Osteoblast (primary cell): ENCODE measurements at regions not wholly inside any gene's neighbourhood (a gene's known extent, or its start where the extent isn't known, plus 50 kb on each side); places are given as distances from the start of the nearest gene placed in this dataset.
A peak's percentile ranks its signal among the peaks of the same experiment; 100 is the strongest.

Source experiments
- DNase-seq: peaks from one replicate; pipeline ENCODE4 v3.0.0; 2011; ENCODE audit warnings: low spot score, mixed read lengths; ENCODE audit not compliant: insufficient read length; ENCODE audit errors: missing footprints
- H2AFZ ChIP-seq: 2 replicates; pipeline ENCODE4 v1.6.0; 2011; ENCODE audit warnings: mild to moderate bottlenecking, low read length
- H3K27ac ChIP-seq: 2 replicates; pipeline ENCODE4 v1.5.1; 2011; ENCODE audit warnings: mild to moderate bottlenecking, low read depth, low read length, moderate library complexity
- H3K27me3 ChIP-seq: 2 replicates; pipeline ENCODE4 v1.6.0; 2012; ENCODE audit warnings: mild to moderate bottlenecking, control low read depth, inconsistent platforms, low read length, moderate library complexity; ENCODE audit not compliant: insufficient read depth
- H3K36me3 ChIP-seq: 2 replicates; pipeline ENCODE4 v1.5.1; 2011; ENCODE audit warnings: mild to moderate bottlenecking, low read length, control low read depth, moderate library complexity; ENCODE audit not compliant: insufficient read depth
- H3K4me1 ChIP-seq: 2 replicates; pipeline ENCODE4 v1.5.1; 2011; ENCODE audit warnings: mild to moderate bottlenecking, low read length, control low read depth, moderate library complexity; ENCODE audit not compliant: insufficient read depth
- H3K4me2 ChIP-seq: 2 replicates; pipeline ENCODE4 v1.6.0; 2011; ENCODE audit warnings: mild to moderate bottlenecking, low read length; ENCODE audit not compliant: insufficient read depth
- H3K4me3 ChIP-seq: fragments of 200-600 bp; sonication (generic); 3 replicates; pipeline ENCODE4 v1.5.1; 2012; ENCODE audit warnings: mild to moderate bottlenecking, low read length, inconsistent platforms; ENCODE audit not compliant: insufficient read depth
- H3K79me2 ChIP-seq: 2 replicates; pipeline ENCODE4 v1.6.0; 2012; ENCODE audit warnings: mild to moderate bottlenecking, low read length, control low read depth, inconsistent platforms; ENCODE audit not compliant: insufficient read depth
- H3K9me3 ChIP-seq: 2 replicates; pipeline ENCODE4 v1.5.1; 2011; ENCODE audit warnings: low read depth, low read length, control low read depth
- H4K20me1 ChIP-seq: 2 replicates; pipeline ENCODE4 v1.6.0; 2012; ENCODE audit warnings: mild to moderate bottlenecking, low read length, control low read depth; ENCODE audit not compliant: insufficient read depth
- TF ChIP-seq, protein P1 (sequence below): IDR thresholded peaks from 2 replicates; pipeline ENCODE4 v1.5.1; 2011; ENCODE audit warnings: mild to moderate bottlenecking, low read depth, low read length, moderate library complexity; ENCODE audit errors: extremely low read depth

GRCh38 chr1:81547261-81547911 is 253.3 kb upstream of the ADGRL2 start:
- H3K4me2 ChIP-seq: peak overlapping the region; percentile 54

DNA sequence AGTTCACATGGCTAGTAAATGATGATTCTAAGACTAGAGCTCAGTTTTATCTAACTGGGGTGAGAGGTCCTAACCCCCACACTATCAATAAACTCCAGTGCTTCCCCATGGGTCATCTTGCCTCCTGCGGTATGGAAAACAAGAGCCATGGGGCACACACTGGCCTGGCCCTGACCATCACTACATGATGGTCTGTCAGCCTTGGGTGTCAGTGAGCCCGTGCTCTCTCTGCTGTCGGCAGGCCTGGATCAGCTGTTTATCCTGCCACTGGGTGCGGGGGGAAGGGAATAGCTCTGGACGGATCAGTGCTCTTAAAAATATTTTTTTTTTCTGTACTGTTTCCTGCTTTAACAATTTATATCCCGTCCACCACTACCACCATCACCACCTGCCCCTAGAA is 255.0 kb upstream of the ADGRL2 start:
- H3K36me3 ChIP-seq: no peaks in the 10 kb centered on the region
- H3K4me3 ChIP-seq: no peak overlapping the region
- H3K4me1 ChIP-seq: no peaks in the 10 kb centered on the region
- DNase-seq: no peak
- no peaks in the 10 kb centered on the region for H4K20me1 ChIP-seq
- no peaks in the 10 kb centered on the region for H3K27me3 ChIP-seq
- no peak overlapping the region for H3K4me2 ChIP-seq
- no peak overlapping the region for H3K27ac ChIP-seq
- TF ChIP-seq, protein P1, sequence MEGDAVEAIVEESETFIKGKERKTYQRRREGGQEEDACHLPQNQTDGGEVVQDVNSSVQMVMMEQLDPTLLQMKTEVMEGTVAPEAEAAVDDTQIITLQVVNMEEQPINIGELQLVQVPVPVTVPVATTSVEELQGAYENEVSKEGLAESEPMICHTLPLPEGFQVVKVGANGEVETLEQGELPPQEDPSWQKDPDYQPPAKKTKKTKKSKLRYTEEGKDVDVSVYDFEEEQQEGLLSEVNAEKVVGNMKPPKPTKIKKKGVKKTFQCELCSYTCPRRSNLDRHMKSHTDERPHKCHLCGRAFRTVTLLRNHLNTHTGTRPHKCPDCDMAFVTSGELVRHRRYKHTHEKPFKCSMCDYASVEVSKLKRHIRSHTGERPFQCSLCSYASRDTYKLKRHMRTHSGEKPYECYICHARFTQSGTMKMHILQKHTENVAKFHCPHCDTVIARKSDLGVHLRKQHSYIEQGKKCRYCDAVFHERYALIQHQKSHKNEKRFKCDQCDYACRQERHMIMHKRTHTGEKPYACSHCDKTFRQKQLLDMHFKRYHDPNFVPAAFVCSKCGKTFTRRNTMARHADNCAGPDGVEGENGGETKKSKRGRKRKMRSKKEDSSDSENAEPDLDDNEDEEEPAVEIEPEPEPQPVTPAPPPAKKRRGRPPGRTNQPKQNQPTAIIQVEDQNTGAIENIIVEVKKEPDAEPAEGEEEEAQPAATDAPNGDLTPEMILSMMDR: no peak
- H3K79me2 ChIP-seq: no peaks in the 10 kb centered on the region
- H2AFZ ChIP-seq: no peak overlapping the region
- H3K9me3 ChIP-seq: no peaks in the 10 kb centered on the region

More at GRCh38 chr1:81547261-81547911, 253.3 kb upstream of the ADGRL2 start:
- Histone ChIP-seq H3K36me3 (no peaks in the 10 kb centered on the region), H3K27ac (no peak overlapping the region), H3K9me3 (no peaks in the 10 kb centered on the region), H4K20me1 (no peaks in the 10 kb centered on the region), H3K27me3 (no peaks in the 10 kb centered on the region), H3K79me2 (no peaks in the 10 kb centered on the region), H2AFZ (peak overlapping the region; percentile 39), H3K4me1 (no peaks in the 10 kb centered on the region), H3K4me3 (no peak overlapping the region)
- DNase-seq: no peak
- TF ChIP-seq, protein P1: no peak

GRCh38 chr1:81543764-81544163 is 257.0 kb upstream of the ADGRL2 start:
- Histone ChIP-seq H3K27me3 (no peaks in the 10 kb centered on the region), H3K36me3 (no peaks in the 10 kb centered on the region), H3K4me2 (no peak overlapping the region)

GRCh38 chr1:81542196-81542595 is 258.5 kb upstream of the ADGRL2 start:
- H3K27me3 ChIP-seq: no peaks in the 10 kb centered on the region
- no peaks in the 10 kb centered on the region for H3K79me2 ChIP-seq
- H3K4me3 ChIP-seq: no peak overlapping the region
- no peak overlapping the region for H3K27ac ChIP-seq
- H2AFZ ChIP-seq: peak overlapping the region; percentile 54
- peak; percentile 0 for DNase-seq
- no peak overlapping the region for H3K4me2 ChIP-seq
- no peaks in the 10 kb centered on the region for H3K36me3 ChIP-seq
- TF ChIP-seq, protein P1: no peak
- H3K9me3 ChIP-seq: no peaks in the 10 kb centered on the region
- no peaks in the 10 kb centered on the region for H3K4me1 ChIP-seq
- H4K20me1 ChIP-seq: no peaks in the 10 kb centered on the region

More at GRCh38 chr1:81543764-81544163, 257.0 kb upstream of the ADGRL2 start:
- no peaks in the 10 kb centered on the region for H4K20me1 ChIP-seq
- no peaks in the 10 kb centered on the region for H3K4me1 ChIP-seq
- H2AFZ ChIP-seq: no peak overlapping the region
- H3K4me3 ChIP-seq: no peak overlapping the region
- TF ChIP-seq, protein P1: no peak
- H3K9me3 ChIP-seq: no peaks in the 10 kb centered on the region
- H3K79me2 ChIP-seq: no peaks in the 10 kb centered on the region
- DNase-seq: peak; percentile 19
- no peak overlapping the region for H3K27ac ChIP-seq
